ENCODE measurements at regions not wholly inside any gene's neighbourhood (a gene's known extent, or its start where the extent isn't known, plus 50 kb on each side); places are given as distances from the start of the nearest gene placed in this dataset.

DNA sequence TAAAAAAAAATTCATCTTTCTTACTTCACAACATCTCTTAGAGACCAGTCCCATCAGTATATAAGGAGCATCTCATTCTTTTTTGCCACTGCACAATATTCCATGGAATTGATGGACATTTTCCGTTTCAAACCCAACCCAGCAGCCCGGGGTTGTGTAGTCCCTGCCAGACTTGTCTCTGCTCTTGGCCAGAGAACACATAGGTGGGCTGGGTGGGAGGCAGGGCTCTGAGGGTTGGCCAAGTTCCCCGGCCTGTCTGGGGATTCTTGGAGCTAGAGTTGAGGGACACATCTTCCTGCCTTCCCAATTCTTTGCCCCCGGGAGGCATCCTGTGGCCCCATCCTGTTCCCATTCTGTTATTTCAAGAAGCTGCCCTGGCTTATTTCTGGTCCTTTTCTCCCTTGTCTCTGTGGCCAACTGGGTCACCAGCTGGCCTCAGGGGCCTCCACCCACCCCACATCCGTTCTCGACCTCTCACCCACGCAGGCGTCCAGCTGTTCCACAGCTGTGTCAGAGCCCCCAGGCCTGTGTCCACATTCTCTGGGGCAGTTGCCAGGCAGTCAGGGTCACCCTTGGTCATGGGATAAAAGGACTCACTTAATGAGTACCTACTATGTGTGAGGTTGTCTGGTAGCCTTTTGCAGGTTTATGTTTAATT lies 52.0 kb upstream of the CCDC63 start:
- no peak for DNase-seq (ENCODE audit: low spot score)
- intact Hi-C loops (cut with DNase I) = loop anchor here in 1 of 2 donors (2.0 kb wide), 1 partner anchor 14 kb away; no protein-coding TSS in a partner anchor

DNA sequence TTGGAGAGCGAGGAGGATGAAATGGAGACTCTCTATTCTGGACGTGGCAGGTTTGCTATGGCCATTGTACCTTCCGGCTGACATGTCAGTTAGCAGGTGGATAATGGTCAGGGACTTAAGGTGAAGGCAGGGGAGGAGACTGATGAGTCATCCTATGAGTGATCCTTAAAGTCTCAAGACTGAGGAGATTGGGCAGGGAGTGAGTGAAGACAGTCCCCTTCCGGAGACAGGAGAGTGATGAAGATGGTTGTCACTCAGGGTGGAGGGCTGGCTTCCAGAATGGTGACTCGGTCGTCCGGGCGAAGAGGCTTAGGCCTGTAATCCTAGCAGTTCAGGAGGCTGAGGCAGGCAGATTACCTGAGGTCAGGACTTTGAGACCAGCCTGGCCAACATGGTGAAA lies 49.8 kb upstream of the CCDC63 start:
- DNase-seq (ENCODE audit: low spot score) = no peak
- intact Hi-C loops (cut with DNase I) = no loop called here
